GM18517 (cell line): ENCODE measurements at regions not wholly inside any gene's neighbourhood (a gene's known extent, or its start where the extent isn't known, plus 50 kb on each side); places are given as distances from the start of the nearest gene placed in this dataset.

Source experiments
- ATAC-seq: cut with Tn5 transposase; IDR thresholded peaks from one replicate; pipeline ENCODE4 v1.9.1; 2021; ENCODE audit warnings: mild to moderate bottlenecking, moderate library complexity; ENCODE audit not compliant: unreplicated experiment

DNA sequence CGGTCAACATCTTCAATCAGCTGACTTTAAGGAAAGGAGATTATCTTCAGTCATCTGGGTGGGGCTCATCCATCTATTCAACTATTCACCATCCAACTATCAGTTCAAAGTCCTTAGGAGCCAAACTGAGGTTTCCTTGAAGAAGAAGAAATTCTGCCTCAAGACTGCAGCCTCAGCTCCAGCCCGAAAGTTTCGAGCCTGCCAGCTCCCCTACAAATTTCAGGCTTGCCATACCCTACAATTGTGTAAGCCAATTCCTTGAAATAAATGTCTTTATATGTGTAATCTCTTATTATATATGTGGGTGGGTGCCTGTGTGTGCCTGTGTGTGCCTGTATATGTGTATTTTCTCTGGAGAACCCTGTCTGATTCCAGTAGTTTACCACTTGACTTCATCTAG is 447.8 kb downstream of the INHBA start:
- ATAC-seq = no peak

DNA sequence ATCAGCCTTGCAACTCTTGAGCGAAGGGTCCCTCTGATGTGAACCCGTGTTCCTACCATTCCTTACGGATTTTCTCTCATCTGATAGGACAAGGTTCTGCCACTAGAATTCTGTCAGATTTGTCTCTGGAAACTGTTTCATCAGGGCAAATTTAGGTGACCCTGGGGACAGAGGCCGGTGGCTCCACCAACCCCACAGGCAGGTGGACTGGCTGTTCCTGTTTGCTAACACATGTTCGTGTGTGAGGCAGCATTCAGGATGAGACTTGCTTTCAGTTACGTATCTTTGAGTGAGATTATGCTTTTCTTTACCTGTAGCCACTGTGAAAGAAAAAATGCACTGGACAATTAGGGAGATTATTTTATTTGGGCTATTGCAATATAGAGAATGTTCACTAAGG is 449.9 kb downstream of the INHBA start:
- ATAC-seq = no peak

DNA sequence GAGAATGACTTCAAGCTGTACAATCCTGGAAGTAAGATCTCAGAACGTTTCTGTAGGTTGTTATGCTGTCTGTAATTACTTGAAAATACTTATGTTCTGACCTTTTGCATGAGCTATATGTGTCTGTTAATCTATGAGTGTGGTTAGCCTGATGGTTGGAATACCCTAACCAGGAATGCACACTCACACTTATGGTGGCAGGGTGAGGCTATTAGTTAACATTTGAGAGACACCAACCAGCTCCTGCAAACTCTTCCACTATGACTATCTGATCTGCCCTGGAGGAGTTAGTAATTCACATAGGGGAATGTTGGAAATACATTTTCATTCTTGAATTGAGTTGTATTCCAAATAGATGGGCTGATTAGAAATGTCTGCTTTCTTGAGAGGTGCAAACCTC is 450.3 kb downstream of the INHBA start:
- ATAC-seq = no peak

DNA sequence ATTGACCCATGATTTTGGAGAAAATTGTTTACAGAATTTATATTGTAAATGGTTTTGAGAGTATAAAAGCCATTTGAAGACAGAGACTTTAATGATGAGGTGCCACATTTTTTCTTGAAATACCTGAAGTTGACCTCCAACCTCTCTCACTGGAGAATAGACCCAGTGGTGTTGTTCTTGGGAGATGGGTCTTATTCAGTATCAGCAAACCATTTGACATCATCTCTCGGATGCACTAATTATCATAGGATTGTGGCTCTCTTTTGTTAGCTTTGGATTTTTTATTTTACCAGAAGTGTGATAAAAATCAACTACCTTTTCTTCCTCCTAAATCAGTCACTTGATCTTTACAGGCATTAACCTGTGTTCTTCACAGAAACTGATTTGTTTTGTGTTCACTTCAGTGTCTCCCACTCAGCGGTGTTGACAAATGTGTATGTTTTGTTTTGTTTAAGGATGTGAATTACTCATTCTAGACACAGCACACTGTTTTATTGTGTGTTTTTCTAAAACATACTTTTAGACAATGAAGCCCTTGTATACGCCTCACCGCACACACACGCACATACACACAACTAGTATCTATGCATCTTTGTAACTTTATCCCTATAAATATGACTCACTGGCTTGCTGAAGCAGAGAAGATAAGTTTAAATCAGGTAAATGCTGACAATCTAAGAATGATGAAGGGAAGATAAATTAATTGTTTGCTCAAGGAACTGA is 455.6 kb downstream of the INHBA start:
- ATAC-seq = no peak

GRCh38 chr7:41245916-41246315 is 457.0 kb downstream of the INHBA start:
- no peak for ATAC-seq

DNA sequence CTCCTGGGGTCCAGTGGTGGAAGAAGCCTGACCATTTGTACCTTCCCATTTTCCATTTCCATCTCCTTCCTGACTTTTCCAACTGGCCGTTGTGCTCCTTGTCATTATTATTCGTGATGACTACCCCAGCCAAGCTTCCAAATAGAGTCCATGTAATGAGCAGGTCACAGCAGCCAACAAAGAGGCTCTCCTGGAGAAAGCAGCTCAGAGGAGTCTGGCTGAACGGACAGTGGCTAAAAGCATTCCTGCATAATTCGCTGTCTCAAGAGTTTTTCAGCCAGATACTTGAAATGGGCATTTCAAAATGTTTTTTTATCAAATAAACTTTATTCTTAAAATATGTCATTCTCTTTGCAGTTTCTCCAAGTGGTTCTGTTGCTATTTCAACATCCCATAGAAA is 458.6 kb downstream of the INHBA start:
- no peak for ATAC-seq

GRCh38 chr7:41241641-41242040 is 461.2 kb downstream of the INHBA start:
- no peak for ATAC-seq

- no peak for ATAC-seq
These were observed 463.3 kb downstream of the INHBA start for GRCh38 chr7:41239596-41239995.

DNA sequence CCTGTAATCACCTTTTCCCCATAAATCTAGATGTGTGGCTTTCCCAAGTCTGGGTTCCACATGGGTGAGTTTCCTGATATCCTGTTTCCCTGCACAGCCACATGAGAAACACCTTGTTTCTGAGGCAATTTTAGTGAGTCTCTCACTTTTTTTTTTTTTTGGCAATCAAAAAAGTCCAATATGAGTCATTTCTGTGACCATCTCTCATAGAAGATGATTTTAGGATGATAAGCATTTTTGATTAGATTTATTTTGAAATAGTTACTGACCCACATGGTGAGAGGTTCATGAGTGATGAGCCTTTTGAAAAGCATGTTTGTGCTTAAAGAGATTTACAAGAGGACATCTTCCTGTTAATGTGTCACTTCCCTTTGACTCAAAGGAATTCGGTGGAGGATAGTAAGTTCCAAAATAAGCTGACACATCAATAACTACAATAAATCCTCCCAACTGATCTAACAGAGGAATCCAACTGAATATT is 464.0 kb downstream of the INHBA start:
- no peak for ATAC-seq

DNA sequence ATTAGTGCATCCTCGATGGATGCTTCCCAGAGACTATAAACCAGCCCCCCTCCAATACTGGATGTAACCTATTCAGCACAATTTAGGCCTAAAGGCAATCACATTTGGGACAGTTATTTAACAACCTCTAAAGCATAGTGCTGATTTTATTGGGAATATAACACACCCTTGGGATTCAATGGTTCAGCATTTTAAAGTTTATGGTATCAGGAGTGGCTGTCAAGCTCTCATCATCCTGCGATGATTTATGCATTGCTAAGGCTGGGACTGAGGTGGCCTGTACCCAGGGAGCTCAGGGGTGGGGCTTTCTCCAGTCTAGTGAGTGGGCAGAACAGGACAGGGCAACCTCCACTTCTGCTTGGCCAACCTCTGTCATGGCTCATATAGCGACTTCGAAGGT is 464.9 kb downstream of the INHBA start:
- no peak for ATAC-seq

GRCh38 chr7:41232086-41232485 is 470.8 kb downstream of the INHBA start:
- no peak for ATAC-seq

DNA sequence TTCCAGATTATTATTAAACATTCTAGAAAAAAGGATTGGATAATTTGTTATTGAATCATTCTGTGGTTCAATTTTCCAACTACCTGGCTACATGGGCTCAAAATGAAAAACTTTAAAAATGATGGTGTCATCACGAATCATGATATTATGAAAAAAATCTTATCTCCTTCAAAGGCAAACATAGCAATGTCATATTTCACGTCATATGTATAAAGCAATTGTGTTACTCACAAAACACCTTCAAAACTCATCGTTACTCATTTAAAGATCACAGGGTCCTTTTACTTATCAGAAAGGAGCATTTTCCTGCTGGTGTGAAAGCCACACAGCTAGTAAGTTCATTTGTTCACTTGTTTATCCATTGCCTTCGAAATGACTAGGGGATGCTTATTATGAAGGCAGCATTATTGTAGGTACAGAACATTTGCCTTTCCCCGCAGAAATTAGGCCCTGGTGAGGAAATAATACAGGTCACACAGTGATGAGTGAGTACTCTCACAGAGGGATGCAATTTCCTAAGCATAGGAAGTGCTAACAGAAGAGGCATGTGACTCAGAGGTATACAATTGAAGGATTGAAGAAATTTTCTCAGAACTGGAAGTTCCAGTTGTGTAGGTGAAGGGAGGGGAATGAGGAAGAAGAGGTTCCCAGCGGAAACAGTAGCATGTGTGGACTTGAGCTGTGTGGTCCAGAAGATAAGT is 478.7 kb downstream of the INHBA start:
- ATAC-seq = no peak

DNA sequence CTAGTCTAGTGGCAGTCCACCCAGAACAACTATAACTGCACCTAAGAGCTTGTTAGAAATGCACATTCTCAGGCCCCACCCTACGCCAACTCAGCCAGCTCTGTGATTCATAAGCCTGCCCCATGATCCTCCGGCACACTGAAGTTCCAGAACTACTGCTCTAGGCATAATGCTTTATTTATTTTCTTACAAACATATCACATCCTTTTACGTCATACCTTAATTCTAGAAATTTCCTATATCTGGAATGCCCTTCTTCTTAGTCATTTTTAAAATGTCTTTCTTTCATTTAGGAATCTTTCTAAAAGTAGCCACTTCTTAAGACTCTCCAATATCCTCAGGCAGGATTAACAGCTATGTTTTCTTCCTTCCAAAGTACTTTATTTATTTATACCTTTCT is 480.1 kb downstream of the INHBA start:
- ATAC-seq = no peak

DNA sequence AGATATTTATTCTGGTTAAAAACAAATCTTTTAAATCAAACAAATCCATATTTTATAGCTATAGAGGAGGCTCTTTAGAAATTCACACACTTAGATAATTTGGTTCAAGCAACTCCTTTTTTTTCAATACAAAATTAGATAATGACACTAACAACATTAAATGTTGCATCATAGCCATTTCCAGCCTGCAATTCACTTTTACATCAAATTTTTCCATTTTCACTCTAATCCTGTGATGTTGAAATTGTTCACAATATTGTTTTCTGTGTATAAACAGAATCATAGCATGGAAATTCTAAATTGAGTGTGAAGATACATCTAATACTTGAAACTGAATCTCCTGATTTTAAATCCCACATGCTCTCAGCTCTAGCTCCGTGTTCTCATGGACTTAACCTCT is 482.6 kb downstream of the INHBA start:
- ATAC-seq = no peak

- no peak for ATAC-seq
These were observed 483.6 kb downstream of the INHBA start for GRCh38 chr7:41219276-41219675.

DNA sequence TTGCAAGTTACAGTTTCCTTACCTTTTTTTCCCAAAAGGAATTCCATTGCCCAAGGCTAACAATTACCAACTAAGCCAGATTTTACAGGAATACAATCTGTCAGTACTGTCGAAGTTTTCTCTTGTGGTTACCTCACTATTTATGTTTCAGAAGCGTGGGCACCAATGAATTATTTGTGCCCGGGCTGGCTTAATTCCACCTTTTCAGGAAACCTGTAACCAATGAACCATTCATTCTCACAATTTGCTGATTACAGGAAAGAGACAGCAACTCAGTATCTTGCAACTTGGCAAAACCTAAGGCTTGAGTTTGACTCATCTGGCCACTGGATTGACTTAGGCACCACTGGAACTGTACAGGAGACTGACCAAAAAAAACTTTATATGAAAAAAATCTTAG is 485.6 kb downstream of the INHBA start:
- ATAC-seq = no peak

DNA sequence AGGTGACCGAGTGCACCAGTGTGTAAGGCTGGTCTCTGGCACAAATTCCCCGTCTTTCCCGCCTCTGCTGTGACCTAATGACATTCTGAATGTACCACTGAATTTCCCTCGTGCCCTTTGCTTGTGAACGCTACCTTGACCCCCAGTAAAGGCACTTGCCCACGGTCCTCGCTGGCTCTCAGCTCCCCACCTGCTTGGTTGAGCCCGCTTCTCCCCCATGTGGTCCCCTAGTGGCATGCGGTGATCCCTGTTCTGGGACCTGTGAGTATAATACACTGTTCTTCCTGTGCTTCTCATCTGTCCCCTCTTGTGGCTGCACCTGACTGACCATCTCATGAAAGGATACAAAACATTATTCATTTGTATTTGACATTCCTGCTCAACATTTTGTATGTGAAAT is 495.7 kb downstream of the INHBA start:
- ATAC-seq = no peak

GRCh38 chr7:41206267-41206666 is 496.6 kb downstream of the INHBA start:
- no peak for ATAC-seq

- peak; percentile 75 for ATAC-seq
These were observed 497.3 kb downstream of the INHBA start for GRCh38 chr7:41205600-41205999.

DNA sequence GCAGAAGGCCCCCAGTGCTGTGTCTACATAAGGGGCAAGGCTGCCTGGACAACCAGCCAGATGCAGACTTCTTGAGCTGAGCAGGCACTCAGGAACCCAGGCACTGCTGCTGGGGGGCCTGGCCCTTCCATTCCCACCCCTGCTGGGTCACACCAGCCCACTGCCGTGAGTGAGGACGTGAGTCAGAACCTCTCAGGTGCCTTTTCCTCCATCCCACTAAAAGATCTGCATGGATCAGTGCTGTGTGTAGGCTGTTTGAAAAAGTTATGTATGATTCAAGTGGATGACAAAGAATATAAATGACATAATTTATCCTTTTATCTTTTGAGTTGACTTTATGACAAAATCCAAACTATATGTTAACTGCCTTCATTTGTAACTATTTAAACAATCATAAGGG is 499.3 kb downstream of the INHBA start:
- ATAC-seq = no peak

- no peak for ATAC-seq
These were observed 501.9 kb downstream of the INHBA start for GRCh38 chr7:41201021-41201420.

DNA sequence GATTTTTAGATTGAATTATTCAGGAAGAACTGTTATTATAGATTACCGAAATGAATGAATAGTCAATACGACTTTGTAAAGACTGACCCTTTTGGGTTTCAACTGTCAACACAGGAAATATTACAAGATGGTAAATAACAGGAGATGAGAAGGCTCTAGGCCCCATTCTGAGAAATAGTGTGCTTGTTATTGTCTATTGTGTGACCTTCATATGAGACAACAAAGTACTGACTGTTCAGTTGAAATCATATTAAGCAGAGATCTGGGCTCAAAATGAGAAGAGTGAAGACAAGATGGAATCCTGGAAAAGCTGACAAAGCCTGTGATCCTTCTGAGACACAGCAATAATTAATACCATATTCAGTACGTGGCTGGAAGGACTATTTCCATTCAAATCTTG is 503.8 kb downstream of the INHBA start:
- ATAC-seq = no peak

- ATAC-seq = no peak
These were observed 504.4 kb downstream of the INHBA start for GRCh38 chr7:41198502-41198901.
